RWPE1 (cell line): ENCODE measurements at regions not wholly inside any gene's neighbourhood (a gene's known extent, or its start where the extent isn't known, plus 50 kb on each side); places are given as distances from the start of the nearest gene placed in this dataset.

ENCODE experiments used
- CTCF ChIA-PET: fragments of 350-600 bp; sonication (Branson Sonifier 250); formaldehyde crosslinking; extraction: SDS; loops from one replicate; lab custom pipeline; 2021; lab: Yijun Ruan, JAX
- POLR2A ChIA-PET: fragments of 400-600 bp; formaldehyde crosslinking; extraction: SDS; loops from one replicate; lab custom pipeline; 2020; ENCODE audit warnings: antibody characterized with exemption; ENCODE audit not compliant: low non-redundant PET; lab: Yijun Ruan, JAX
- DNase-seq: peaks from one replicate; pipeline ENCODE4 v3.0.0; 2012; ENCODE audit warnings: low spot score
- H3K27ac ChIP-seq: fragments of 450-650 bp; 2 replicates; pipeline ENCODE4 v1.5.1; 2017
- CTCF ChIP-seq: fragments of 450-650 bp; conservative IDR thresholded peaks from 2 replicates; pipeline ENCODE4 v1.5.1; 2017; ENCODE audit warnings: low read depth, mild to moderate bottlenecking

GRCh38 chr9:2243666-2244555 is 228.8 kb downstream of the SMARCA2 start:
- ChIA-PET POLR2A (no interaction called here), CTCF (no interaction called here)
- H3K27ac ChIP-seq: no peak overlapping the region
- no peak for TF ChIP-seq CTCF
- DNase-seq: no peak

GRCh38 chr9:2247340-2247739 is 232.2 kb downstream of the SMARCA2 start:
- no peak for TF ChIP-seq CTCF
- ChIA-PET POLR2A (no interaction called here), CTCF (no interaction called here)
- no peak for DNase-seq
- no peak overlapping the region for H3K27ac ChIP-seq

GRCh38 chr9:2248768-2249265 is 233.7 kb downstream of the SMARCA2 start:
- ChIA-PET CTCF (no interaction called here), POLR2A (no interaction called here)
- no peak for DNase-seq
- H3K27ac ChIP-seq: no peak overlapping the region
- no peak for TF ChIP-seq CTCF

- no peak for DNase-seq
- ChIA-PET CTCF (no interaction called here), POLR2A (no interaction called here)
- no peak overlapping the region for H3K27ac ChIP-seq
- no peak for TF ChIP-seq CTCF
Observed at GRCh38 chr9:2253636-2254580, 238.8 kb downstream of the SMARCA2 start.

GRCh38 chr9:2255128-2255527 is 240.0 kb downstream of the SMARCA2 start:
- no peak for DNase-seq
- POLR2A ChIA-PET: no interaction called here
- no peak overlapping the region for H3K27ac ChIP-seq
- no peak for TF ChIP-seq CTCF
- CTCF ChIA-PET: no interaction called here

- CTCF ChIA-PET: interaction anchor here (0.7 kb wide), 1 partner anchor 25 kb away, joined by 6 read pairs; no protein-coding TSS in a partner anchor
- no peak overlapping the region for H3K27ac ChIP-seq
- POLR2A ChIA-PET: no interaction called here
- TF ChIP-seq CTCF: no peak
- no peak for DNase-seq
Observed at GRCh38 chr9:2257248-2257929, 242.2 kb downstream of the SMARCA2 start.
